BJ (cell line): ENCODE measurements at regions not wholly inside any gene's neighbourhood (a gene's known extent, or its start where the extent isn't known, plus 50 kb on each side); places are given as distances from the start of the nearest gene placed in this dataset.

Experiments used
- CTCF ChIA-PET: fragments of 350-600 bp; formaldehyde crosslinking; extraction: SDS; loops from one replicate; lab custom pipeline; 2021; ENCODE audit warnings: antibody characterized with exemption, inconsistent platforms; lab: Yijun Ruan, JAX
- POLR2A ChIA-PET: fragments of 300-600 bp; sonication (Branson Sonifier 250); formaldehyde crosslinking; extraction: SDS; loops from one replicate; lab custom pipeline; 2021; ENCODE audit warnings: antibody characterized with exemption; lab: Charles Lee
- DNase-seq: peaks from one replicate; pipeline ENCODE4 v3.0.0-alpha.2; 2011; ENCODE audit warnings: low read depth
- H3K27me3 ChIP-seq: 2 replicates; pipeline ENCODE4 v1.6.0; 2011; ENCODE audit warnings: low read length; ENCODE audit not compliant: control insufficient read depth, insufficient read depth
- H3K36me3 ChIP-seq: 2 replicates; pipeline ENCODE4 v1.5.1; 2011; ENCODE audit warnings: low read length; ENCODE audit not compliant: control insufficient read depth, insufficient read depth
- H3K4me3 ChIP-seq: 2 replicates; pipeline ENCODE4 v1.5.1; 2011; ENCODE audit warnings: low read depth, mild to moderate bottlenecking, control low read depth, low read length
- TF ChIP-seq, protein P1 (sequence below): IDR thresholded peaks from 2 replicates; pipeline ENCODE4 v1.5.1; 2011; ENCODE audit warnings: low read depth, mild to moderate bottlenecking, control low read depth, inconsistent platforms, low read length, moderate library complexity; ENCODE audit not compliant: insufficient read depth

DNA sequence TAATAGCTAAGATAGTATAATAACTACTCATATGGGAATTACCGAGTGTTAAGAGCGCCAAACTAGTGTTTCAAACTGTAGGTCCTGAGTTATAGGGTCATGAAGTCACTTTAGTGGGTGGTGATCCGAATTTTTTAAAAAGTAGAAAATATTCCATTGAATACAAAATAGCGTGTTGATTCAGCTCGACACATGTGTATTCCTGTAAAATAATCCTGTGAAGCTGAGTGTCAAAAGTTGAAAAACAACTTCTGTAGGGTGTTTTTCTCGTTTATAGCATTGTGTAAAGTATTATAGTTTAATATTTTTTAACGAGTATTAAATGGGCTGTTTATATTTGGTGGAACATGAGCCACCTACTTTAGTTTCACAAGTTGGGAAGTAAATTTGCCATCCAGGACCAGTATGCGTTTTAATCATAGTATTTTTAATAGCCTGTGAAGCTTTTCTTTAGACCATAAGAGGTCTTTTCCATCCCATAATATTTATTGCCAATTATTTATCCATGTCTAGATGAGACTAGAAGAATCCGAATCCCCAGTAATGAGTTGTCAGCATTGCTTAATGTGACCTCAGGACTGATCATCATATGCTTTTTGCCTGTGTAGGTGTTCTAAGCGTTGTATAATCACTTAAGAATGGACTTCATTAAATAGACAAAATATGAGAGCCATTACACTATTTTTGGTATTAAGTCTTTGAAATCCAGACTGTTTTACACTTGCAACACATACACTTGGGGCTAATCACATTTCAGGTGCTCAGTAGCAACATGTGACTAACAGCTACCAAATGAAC is 84.1 kb downstream of the PTPDC1 start:
- DNase-seq, result no peak
- TF ChIP-seq, protein P1, sequence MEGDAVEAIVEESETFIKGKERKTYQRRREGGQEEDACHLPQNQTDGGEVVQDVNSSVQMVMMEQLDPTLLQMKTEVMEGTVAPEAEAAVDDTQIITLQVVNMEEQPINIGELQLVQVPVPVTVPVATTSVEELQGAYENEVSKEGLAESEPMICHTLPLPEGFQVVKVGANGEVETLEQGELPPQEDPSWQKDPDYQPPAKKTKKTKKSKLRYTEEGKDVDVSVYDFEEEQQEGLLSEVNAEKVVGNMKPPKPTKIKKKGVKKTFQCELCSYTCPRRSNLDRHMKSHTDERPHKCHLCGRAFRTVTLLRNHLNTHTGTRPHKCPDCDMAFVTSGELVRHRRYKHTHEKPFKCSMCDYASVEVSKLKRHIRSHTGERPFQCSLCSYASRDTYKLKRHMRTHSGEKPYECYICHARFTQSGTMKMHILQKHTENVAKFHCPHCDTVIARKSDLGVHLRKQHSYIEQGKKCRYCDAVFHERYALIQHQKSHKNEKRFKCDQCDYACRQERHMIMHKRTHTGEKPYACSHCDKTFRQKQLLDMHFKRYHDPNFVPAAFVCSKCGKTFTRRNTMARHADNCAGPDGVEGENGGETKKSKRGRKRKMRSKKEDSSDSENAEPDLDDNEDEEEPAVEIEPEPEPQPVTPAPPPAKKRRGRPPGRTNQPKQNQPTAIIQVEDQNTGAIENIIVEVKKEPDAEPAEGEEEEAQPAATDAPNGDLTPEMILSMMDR, result no peak
- H3K4me3 ChIP-seq, result peak overlapping the region; percentile 59
- no peaks in the 10 kb centered on the region for H3K27me3 ChIP-seq
- POLR2A ChIA-PET, result interaction anchor here (0.9 kb wide), 1 partner anchor 112 kb away, joined by 11 read pairs; no protein-coding TSS in a partner anchor
- H3K36me3 ChIP-seq, result no peaks in the 10 kb centered on the region
- CTCF ChIA-PET, result interaction anchor here (1.4 to 1.6 kb wide), 2 partner anchors 9 to 45 kb away, joined by 3 to 5 read pairs; no protein-coding TSS in a partner anchor

DNA sequence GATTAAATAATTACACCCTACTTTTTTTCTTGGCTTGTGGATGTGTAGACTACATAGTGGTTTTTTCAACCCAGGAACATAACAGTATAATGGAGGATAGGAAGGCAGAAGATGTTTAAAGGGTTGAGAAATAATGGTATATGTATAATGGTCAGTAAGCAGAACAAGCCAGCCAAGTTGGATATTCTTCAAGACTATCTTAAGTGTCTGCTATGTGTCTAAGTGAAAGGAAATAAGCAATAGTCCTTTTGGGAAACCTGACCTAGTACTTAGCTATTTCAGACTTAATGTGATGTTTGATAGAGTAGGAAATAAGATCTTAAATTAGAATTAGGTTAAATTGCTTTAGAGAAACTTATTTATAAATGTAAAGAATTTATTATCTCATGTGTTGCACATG is 85.7 kb downstream of the PTPDC1 start:
- ChIA-PET POLR2A (no interaction called here), CTCF (interaction anchor here (1.0 kb wide), 1 partner anchor 32 kb away, joined by 3 read pairs; no protein-coding TSS in a partner anchor)
- Histone ChIP-seq H3K36me3 (no peaks in the 10 kb centered on the region), H3K27me3 (no peaks in the 10 kb centered on the region), H3K4me3 (no peak overlapping the region)
- TF ChIP-seq, protein P1, result no peak
- DNase-seq, result no peak

DNA sequence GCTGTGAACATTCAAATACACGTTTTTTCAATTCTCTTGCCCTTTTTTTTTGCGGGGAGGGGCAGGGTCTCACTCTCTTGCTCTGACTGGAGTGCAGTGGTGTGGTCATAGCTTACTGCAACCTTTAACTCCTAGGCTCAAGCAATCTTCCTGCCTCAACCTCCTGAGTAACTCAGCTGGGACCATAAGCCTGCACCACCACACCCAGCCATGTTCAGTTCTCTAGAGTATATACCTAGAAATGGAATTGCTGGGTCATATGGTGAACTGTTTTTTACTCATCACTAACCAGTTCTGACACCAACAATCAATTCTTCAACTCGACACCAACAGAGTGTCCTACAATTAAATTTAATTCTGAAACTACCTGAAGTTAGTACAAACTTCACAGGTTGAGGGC is 85.5 kb upstream of the ZNF169 start:
- Histone ChIP-seq H3K4me3 (no peak overlapping the region), H3K27me3 (no peaks in the 10 kb centered on the region), H3K36me3 (peaks cover 4% of the 10 kb centered on the region)
- ChIA-PET POLR2A (no interaction called here), CTCF (interaction anchor here (1.2 to 1.3 kb wide), 2 partner anchors 110 to 116 kb away, joined by 3 to 4 read pairs; no protein-coding TSS in a partner anchor)
- TF ChIP-seq, protein P1, result no peak
- DNase-seq, result no peak

DNA sequence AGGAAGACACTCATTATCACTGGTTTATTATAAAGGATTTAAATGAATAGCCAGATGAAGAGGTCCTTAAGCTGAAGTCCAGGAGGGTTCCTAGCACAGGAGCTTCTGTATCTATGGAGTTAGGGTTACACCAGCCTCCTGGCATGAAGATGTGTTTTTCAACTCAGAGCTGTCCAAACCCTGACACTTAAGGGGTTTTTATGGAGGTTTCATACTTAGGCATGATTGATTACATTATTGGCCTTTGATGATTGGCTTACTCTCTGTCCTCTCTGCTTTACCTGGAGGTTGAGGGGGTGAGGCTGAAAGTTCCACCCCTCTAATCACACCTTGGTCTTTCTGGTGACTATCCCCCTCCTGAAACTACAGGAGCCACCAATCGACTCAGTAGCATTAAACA is 84.9 kb upstream of the ZNF169 start:
- H3K36me3 ChIP-seq, result peaks cover 4% of the 10 kb centered on the region
- no peak overlapping the region for H3K4me3 ChIP-seq
- TF ChIP-seq, protein P1, result no peak
- DNase-seq, result no peak
- H3K27me3 ChIP-seq, result no peaks in the 10 kb centered on the region
- CTCF ChIA-PET, result interaction anchor here (1.2 to 1.3 kb wide), 2 partner anchors 110 to 116 kb away, joined by 3 to 4 read pairs; no protein-coding TSS in a partner anchor
- POLR2A ChIA-PET, result no interaction called here

DNA sequence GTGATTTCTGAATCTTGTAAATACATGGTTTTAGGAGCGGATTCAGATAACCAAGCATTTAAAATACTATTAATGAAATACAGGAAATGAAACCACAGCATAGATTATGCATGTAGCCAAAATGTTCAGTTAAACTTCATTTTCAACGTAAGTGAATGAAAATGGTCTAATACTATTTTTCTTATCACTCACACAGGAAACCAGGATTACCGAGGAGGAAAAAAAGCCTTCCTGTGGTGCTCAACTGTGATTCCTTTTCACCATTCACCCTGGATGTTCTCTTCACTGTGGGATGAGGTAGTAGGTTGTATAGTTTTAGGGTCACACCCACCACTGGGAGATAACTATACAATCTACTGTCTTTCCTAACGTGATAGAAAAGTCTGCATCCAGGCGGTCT is 83.4 kb upstream of the ZNF169 start:
- no peak for DNase-seq
- H3K36me3 ChIP-seq, result peaks cover 4% of the 10 kb centered on the region
- CTCF ChIA-PET, result no interaction called here

More for the DNA sequence above, 83.4 kb upstream of the ZNF169 start:
- Histone ChIP-seq H3K4me3 (no peak overlapping the region), H3K27me3 (no peaks in the 10 kb centered on the region)
- TF ChIP-seq, protein P1, result no peak
- POLR2A ChIA-PET, result interaction anchor here (0.6 kb wide), 1 partner anchor 78 kb away, joined by 3 read pairs; no protein-coding TSS in a partner anchor
